Lower leg skin (tissue), 3 donors: ENCODE measurements at regions not wholly inside any gene's neighbourhood (a gene's known extent, or its start where the extent isn't known, plus 50 kb on each side); places are given as distances from the start of the nearest gene placed in this dataset.

ENCODE experiments used
- CTCF ChIP-seq, 3 donors: fragments of 450-650 bp; IDR thresholded peaks; one replicate each; pipeline ENCODE4 v1.5.1; 2016; ENCODE audit warnings: antibody characterized with exemption in 3 of 3, mild to moderate bottlenecking in 3 of 3, moderate library complexity in 2 of 3
- POLR2A ChIP-seq, 2 donors: fragments of 450-650 bp; IDR thresholded peaks; one replicate each; pipeline ENCODE4 v1.6.1; 2016 to 2017; ENCODE audit warnings: antibody characterized with exemption in 2 of 2, mild to moderate bottlenecking in 1 of 2, moderate library complexity in 1 of 2

DNA sequence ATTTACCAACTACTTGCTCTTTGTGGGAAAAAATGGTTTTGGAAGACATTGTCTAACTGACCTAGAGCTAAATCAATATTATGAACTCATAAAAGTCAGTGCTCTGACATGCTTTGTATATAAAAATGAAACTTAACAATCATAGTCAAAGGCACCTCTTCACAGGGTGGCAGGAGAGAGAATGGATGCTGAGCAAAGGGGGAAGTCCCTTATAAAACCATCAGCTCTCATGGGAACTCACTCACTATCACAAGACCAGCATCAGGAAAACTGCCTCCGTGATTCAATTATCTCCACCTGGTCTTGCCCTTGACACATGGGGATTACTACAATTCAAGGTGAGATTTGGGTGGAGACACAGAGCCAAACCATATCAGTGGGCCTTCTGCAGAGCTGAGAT, 417.6 kb upstream of the AUTS2 start:
- TF ChIP-seq POLR2A (IDR thresholded peaks at IDR 0.05) (no peak), CTCF (IDR thresholded peaks at IDR 0.05) (no peak)
